Chondrocyte (in vitro differentiated cells): ENCODE measurements at regions not wholly inside any gene's neighbourhood (a gene's known extent, or its start where the extent isn't known, plus 50 kb on each side); places are given as distances from the start of the nearest gene placed in this dataset.

ENCODE experiments used
- DNase-seq: peaks from one replicate; pipeline ENCODE4 v3.0.0; 2021; ENCODE audit warnings: mixed read lengths, low spot score
- H3K27ac Mint-ChIP-seq: one replicate; pipeline ENCODE4 v1.8.0; 2021; ENCODE audit warnings: mild to moderate bottlenecking, moderate library complexity, mixed read lengths; ENCODE audit not compliant: unreplicated experiment
- H3K27me3 Mint-ChIP-seq: 2 replicates; pipeline ENCODE4 v1.8.0; 2021; ENCODE audit warnings: low read depth, mixed read lengths
- H3K36me3 Mint-ChIP-seq: 2 replicates; pipeline ENCODE4 v1.8.0; 2021; ENCODE audit warnings: low read depth, mixed read lengths
- H3K4me1 Mint-ChIP-seq: 2 replicates; pipeline ENCODE4 v1.8.0; 2021; ENCODE audit warnings: low read depth, mild to moderate bottlenecking, mixed read lengths
- H3K4me3 Mint-ChIP-seq: one replicate; pipeline ENCODE4 v1.8.0; 2021; ENCODE audit warnings: mild to moderate bottlenecking, moderate library complexity, mixed read lengths; ENCODE audit not compliant: unreplicated experiment
- H3K9me3 Mint-ChIP-seq: 2 replicates; pipeline ENCODE4 v1.8.0; 2021; ENCODE audit warnings: low read depth, mixed read lengths
- TF ChIP-seq, protein P1 (sequence below): fragments of 200-600 bp; sonication (generic); IDR thresholded peaks from 2 replicates; pipeline ENCODE4 v1.5.0; 2021; ENCODE audit warnings: antibody characterized with exemption, mild to moderate bottlenecking, moderate library complexity

DNA sequence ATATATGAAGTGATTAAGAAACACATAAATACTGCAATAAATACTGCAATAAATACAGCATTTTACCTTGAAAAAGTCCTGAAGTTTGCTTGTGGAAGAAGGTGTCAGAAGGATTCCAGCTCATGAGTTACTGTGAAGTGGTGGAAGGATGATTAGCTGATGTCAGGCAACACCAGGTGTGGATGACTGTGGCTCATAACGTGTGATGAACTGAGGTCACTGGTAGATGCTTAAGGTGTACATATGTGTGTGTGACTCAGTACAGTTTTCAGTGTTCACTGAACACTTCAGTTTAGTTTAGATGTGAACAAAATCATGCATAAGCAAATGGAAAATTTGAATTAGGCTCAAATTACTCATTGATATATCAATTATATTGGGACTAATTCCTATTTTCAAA lies 1045.0 kb downstream of the NTRK3 start:
- H3K36me3 Mint-ChIP-seq, result no peaks in the 10 kb centered on the region
- H3K9me3 Mint-ChIP-seq, result peaks cover 6% of the 10 kb centered on the region
- H3K4me1 Mint-ChIP-seq, result no peaks in the 10 kb centered on the region
- no peak overlapping the region for H3K4me3 Mint-ChIP-seq
- no peak for DNase-seq
- H3K27me3 Mint-ChIP-seq, result no peaks in the 10 kb centered on the region
- TF ChIP-seq, protein P1, sequence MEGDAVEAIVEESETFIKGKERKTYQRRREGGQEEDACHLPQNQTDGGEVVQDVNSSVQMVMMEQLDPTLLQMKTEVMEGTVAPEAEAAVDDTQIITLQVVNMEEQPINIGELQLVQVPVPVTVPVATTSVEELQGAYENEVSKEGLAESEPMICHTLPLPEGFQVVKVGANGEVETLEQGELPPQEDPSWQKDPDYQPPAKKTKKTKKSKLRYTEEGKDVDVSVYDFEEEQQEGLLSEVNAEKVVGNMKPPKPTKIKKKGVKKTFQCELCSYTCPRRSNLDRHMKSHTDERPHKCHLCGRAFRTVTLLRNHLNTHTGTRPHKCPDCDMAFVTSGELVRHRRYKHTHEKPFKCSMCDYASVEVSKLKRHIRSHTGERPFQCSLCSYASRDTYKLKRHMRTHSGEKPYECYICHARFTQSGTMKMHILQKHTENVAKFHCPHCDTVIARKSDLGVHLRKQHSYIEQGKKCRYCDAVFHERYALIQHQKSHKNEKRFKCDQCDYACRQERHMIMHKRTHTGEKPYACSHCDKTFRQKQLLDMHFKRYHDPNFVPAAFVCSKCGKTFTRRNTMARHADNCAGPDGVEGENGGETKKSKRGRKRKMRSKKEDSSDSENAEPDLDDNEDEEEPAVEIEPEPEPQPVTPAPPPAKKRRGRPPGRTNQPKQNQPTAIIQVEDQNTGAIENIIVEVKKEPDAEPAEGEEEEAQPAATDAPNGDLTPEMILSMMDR, result no peak
- H3K27ac Mint-ChIP-seq, result no peak overlapping the region

DNA sequence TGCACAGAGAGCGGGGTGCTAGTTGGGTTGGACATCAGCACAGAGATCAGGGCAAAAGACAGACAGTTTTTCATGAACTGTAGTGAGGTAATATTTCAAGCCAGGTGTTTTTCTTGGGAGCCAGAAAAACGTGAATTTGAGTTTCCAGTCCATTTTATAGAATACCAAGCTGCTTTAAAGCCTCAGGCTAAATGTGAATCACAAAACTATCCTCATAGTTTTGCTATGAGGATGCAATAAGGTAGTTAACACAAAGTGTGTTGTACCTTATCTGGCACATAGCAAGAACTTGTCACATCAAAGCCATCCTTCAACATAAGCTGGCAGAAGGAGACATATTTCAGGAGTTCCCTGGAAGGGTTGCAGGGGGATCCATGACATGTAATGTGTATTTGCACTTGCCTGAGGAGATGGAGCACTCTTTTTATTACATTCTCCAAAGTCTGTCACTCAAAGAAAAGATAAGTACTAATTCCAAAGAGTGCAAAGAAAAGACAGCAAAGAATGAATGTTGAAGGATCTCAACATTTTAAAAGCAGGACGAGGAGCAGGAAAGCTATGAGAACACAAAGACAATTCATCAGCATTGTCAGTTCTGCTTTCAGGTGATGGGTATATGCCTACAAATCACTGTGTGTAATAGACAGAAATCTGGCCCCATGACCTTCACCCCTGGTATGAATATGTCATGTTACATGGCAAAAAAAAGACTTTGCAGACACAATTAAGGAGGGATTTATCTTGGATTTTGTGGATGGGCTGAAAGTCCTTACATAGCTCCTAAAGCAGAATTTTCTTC lies 1046.4 kb downstream of the NTRK3 start:
- DNase-seq, result no peak
- TF ChIP-seq, protein P1, result no peak
- H3K4me1 Mint-ChIP-seq, result no peaks in the 10 kb centered on the region
- H3K9me3 Mint-ChIP-seq, result peaks cover 6% of the 10 kb centered on the region
- no peaks in the 10 kb centered on the region for H3K27me3 Mint-ChIP-seq
- H3K36me3 Mint-ChIP-seq, result no peaks in the 10 kb centered on the region
- no peak overlapping the region for H3K4me3 Mint-ChIP-seq
- no peak overlapping the region for H3K27ac Mint-ChIP-seq

DNA sequence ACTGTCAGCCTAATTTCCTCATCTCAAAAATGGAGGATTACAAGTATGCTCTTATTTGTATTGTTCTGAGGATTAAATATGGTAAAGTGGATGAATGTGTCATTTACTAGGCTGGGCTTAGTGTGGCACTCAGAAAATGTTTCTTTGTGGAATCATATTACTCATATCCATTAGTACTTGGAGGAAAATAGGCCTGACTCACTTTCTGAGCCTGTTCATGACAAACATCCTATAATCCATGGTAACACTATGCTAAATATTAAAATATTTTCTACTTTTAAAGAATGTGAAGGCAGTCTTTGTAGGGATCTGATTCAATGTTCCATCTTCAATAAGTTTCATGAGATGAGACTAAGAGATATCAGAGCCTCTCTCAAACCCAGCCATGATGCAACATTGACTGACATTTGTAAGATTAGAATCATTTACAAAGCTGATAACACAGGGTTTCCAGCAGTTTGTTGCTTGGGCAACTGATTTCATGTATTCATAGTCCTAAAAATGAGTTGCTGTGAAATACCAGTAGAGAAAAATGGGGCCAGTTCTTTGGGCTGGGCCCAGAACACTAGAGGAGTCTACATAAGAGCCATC lies 1048.5 kb downstream of the NTRK3 start:
- no peak for DNase-seq
- peaks cover 3% of the 10 kb centered on the region for H3K9me3 Mint-ChIP-seq
- H3K27me3 Mint-ChIP-seq, result no peaks in the 10 kb centered on the region
- H3K36me3 Mint-ChIP-seq, result no peaks in the 10 kb centered on the region
- H3K4me1 Mint-ChIP-seq, result no peaks in the 10 kb centered on the region
- no peak overlapping the region for H3K27ac Mint-ChIP-seq
- TF ChIP-seq, protein P1, result no peak
- H3K4me3 Mint-ChIP-seq, result no peak overlapping the region

DNA sequence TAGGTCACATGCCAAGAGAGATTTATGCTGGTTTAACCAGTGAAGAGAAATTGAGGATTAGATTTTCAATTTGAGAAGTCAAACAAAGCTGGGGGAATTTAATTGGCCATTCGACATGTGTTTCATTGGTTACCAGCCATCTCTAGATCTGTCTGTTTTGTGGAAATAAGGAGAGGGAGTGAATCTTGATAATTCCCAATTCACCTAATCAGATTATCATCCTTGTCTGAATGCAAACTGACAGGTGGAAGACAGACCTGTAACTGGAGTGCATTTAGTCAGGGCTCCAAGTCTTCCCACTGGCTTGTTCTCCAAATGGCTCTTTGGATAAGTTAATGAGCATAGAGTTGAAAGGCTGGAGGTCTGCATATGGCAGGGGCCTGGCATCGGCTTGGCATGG lies 1049.3 kb downstream of the NTRK3 start:
- Mint-ChIP-seq H3K27me3 (no peaks in the 10 kb centered on the region), H3K36me3 (no peaks in the 10 kb centered on the region), H3K4me1 (no peaks in the 10 kb centered on the region), H3K4me3 (no peak overlapping the region), H3K27ac (no peak overlapping the region), H3K9me3 (peaks cover 3% of the 10 kb centered on the region)
- no peak for DNase-seq
- TF ChIP-seq, protein P1, result no peak

DNA sequence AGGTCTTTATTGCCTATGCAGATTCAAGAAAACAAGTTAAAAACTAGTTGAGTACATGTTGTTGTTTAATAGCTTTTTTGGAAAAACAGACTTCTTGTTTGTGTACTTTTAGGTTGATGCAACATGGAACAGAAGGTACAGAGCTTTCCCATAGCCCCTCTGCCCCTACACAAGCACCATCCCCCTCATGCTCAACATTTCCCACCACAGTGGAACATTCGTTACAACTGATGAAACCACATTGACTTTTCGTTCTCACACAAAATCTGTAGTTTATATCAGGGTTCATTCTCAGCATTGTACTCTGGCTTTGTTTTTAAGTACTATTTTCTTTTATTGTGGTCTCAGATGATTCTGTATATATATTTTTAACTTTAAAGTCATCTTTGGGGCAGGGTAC lies 1054.6 kb downstream of the NTRK3 start:
- TF ChIP-seq, protein P1, result no peak
- DNase-seq, result no peak
- no peaks in the 10 kb centered on the region for H3K4me1 Mint-ChIP-seq
- no peak overlapping the region for H3K4me3 Mint-ChIP-seq
- no peak overlapping the region for H3K27ac Mint-ChIP-seq
- H3K27me3 Mint-ChIP-seq, result no peaks in the 10 kb centered on the region
- peaks cover 1% of the 10 kb centered on the region for H3K9me3 Mint-ChIP-seq
- no peaks in the 10 kb centered on the region for H3K36me3 Mint-ChIP-seq
